MM.1S (cell line): ENCODE measurements at regions not wholly inside any gene's neighbourhood (a gene's known extent, or its start where the extent isn't known, plus 50 kb on each side); places are given as distances from the start of the nearest gene placed in this dataset.

Experiments
- DNase-seq: peaks from one replicate; pipeline ENCODE4 v3.0.0-alpha.2; 2015
- H2AFZ ChIP-seq: fragments of 300-600 bp; sonication (generic); 2 replicates; pipeline ENCODE4 v1.6.0; 2016; ENCODE audit warnings: antibody characterized with exemption, low read length
- H3F3A ChIP-seq: fragments of 300-600 bp; sonication (generic); 2 replicates; pipeline ENCODE4 v1.6.1; 2016; ENCODE audit warnings: mild to moderate bottlenecking, antibody characterized with exemption, low read length, moderate library complexity, mixed read lengths; ENCODE audit not compliant: insufficient read depth
- H3K27ac ChIP-seq: fragments of 300-600 bp; sonication (generic); 2 replicates; pipeline ENCODE4 v1.5.1; 2016; ENCODE audit warnings: mild to moderate bottlenecking, low read length
- H3K27me3 ChIP-seq: fragments of 300-600 bp; sonication (generic); replicated peaks from 2 replicates; pipeline ENCODE4 v1.6.0; 2016; ENCODE audit warnings: low read length; ENCODE audit not compliant: insufficient read depth
- H3K36me3 ChIP-seq: fragments of 300-600 bp; sonication (generic); replicated peaks from 2 replicates; pipeline ENCODE4 v1.6.1; 2016; ENCODE audit warnings: mild to moderate bottlenecking, low read length, mixed read lengths; ENCODE audit not compliant: insufficient read depth
- H3K4me1 ChIP-seq: fragments of 300-600 bp; sonication (generic); 2 replicates; pipeline ENCODE4 v1.6.1; 2016; ENCODE audit warnings: low read length, mixed read lengths
- H3K4me2 ChIP-seq: fragments of 300-600 bp; sonication (generic); 2 replicates; pipeline ENCODE4 v1.6.0; 2016; ENCODE audit warnings: low read depth, low read length
- H3K4me3 ChIP-seq: fragments of 300-600 bp; sonication (generic); 2 replicates; pipeline ENCODE4 v1.5.1; 2016; ENCODE audit warnings: low read length, mixed read lengths
- H3K79me2 ChIP-seq: fragments of 300-600 bp; sonication (generic); 2 replicates; pipeline ENCODE4 v1.6.1; 2016; ENCODE audit warnings: mixed run types, low read length, mixed read lengths
- H3K9ac ChIP-seq: fragments of 300-600 bp; sonication (generic); 2 replicates; pipeline ENCODE4 v1.6.1; 2016; ENCODE audit warnings: low read length, mixed read lengths
- H3K9me2 ChIP-seq: fragments of 300-600 bp; sonication (generic); replicated peaks from 2 replicates; pipeline ENCODE4 v1.6.1; 2016; ENCODE audit warnings: mild to moderate bottlenecking, low read length, mixed read lengths; ENCODE audit not compliant: insufficient read depth
- H3K9me3 ChIP-seq: fragments of 300-600 bp; sonication (generic); replicated peaks from 2 replicates; pipeline ENCODE4 v1.6.1; 2016; ENCODE audit warnings: mild to moderate bottlenecking, low read length, mixed read lengths; ENCODE audit not compliant: insufficient read depth
- H4K20me1 ChIP-seq: fragments of 300-600 bp; sonication (generic); 2 replicates; pipeline ENCODE4 v1.6.1; 2016; ENCODE audit warnings: mild to moderate bottlenecking, low read length, moderate library complexity, mixed read lengths; ENCODE audit not compliant: insufficient read depth
- EZH2 ChIP-seq: fragments of 300-600 bp; sonication (generic); optimal IDR thresholded peaks from 2 replicates; pipeline ENCODE3; 2017; ENCODE audit warnings: low read depth, mild to moderate bottlenecking, antibody characterized with exemption, low read length, mixed read lengths
- EZH2phosphoT487 ChIP-seq: fragments of 300-600 bp; sonication (generic); IDR thresholded peaks from 2 replicates; pipeline ENCODE4 v1.6.1; 2018; ENCODE audit warnings: antibody characterized with exemption, low read length
- TF ChIP-seq, protein P1 (sequence below): fragments of 300-600 bp; sonication (generic); IDR thresholded peaks from 2 replicates; pipeline ENCODE4 v1.5.1; 2016; ENCODE audit warnings: antibody characterized with exemption, low read length, mixed read lengths

- H3K36me3 ChIP-seq, result no peaks in the 10 kb centered on the region
- no peaks in the 10 kb centered on the region for H3K79me2 ChIP-seq
- H4K20me1 ChIP-seq, result no peaks in the 10 kb centered on the region
- no peak overlapping the region for H3K9ac ChIP-seq
- H3K4me3 ChIP-seq, result no peak overlapping the region
- H3K4me2 ChIP-seq, result no peak overlapping the region
- TF ChIP-seq, protein P1, sequence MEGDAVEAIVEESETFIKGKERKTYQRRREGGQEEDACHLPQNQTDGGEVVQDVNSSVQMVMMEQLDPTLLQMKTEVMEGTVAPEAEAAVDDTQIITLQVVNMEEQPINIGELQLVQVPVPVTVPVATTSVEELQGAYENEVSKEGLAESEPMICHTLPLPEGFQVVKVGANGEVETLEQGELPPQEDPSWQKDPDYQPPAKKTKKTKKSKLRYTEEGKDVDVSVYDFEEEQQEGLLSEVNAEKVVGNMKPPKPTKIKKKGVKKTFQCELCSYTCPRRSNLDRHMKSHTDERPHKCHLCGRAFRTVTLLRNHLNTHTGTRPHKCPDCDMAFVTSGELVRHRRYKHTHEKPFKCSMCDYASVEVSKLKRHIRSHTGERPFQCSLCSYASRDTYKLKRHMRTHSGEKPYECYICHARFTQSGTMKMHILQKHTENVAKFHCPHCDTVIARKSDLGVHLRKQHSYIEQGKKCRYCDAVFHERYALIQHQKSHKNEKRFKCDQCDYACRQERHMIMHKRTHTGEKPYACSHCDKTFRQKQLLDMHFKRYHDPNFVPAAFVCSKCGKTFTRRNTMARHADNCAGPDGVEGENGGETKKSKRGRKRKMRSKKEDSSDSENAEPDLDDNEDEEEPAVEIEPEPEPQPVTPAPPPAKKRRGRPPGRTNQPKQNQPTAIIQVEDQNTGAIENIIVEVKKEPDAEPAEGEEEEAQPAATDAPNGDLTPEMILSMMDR, result no peak
- TF ChIP-seq EZH2 (no peak), EZH2phosphoT487 (no peak)
- no peaks in the 10 kb centered on the region for H3K27me3 ChIP-seq
- H3K9me3 ChIP-seq, result no peaks in the 10 kb centered on the region
- no peak overlapping the region for H3K27ac ChIP-seq
- H3F3A ChIP-seq, result no peaks in the 10 kb centered on the region
- DNase-seq, result no peak
- no peaks in the 10 kb centered on the region for H3K4me1 ChIP-seq
- H2AFZ ChIP-seq, result no peak overlapping the region
- no peaks in the 10 kb centered on the region for H3K9me2 ChIP-seq
These were observed 53.6 kb upstream of the ADORA2B start for GRCh38 chr17:15891318-15891717.

GRCh38 chr17:15892244-15892643 lies 52.7 kb upstream of the ADORA2B start:
- no peak overlapping the region for H3K4me3 ChIP-seq
- H3K27ac ChIP-seq, result no peak overlapping the region
- H3K79me2 ChIP-seq, result no peaks in the 10 kb centered on the region
- H2AFZ ChIP-seq, result no peak overlapping the region
- no peaks in the 10 kb centered on the region for H3K36me3 ChIP-seq
- no peaks in the 10 kb centered on the region for H4K20me1 ChIP-seq
- H3K27me3 ChIP-seq, result no peaks in the 10 kb centered on the region
- H3K4me1 ChIP-seq, result no peaks in the 10 kb centered on the region
- no peaks in the 10 kb centered on the region for H3K9me3 ChIP-seq
- no peak for DNase-seq
- H3K9ac ChIP-seq, result no peak overlapping the region
- H3K4me2 ChIP-seq, result no peak overlapping the region
- H3K9me2 ChIP-seq, result no peaks in the 10 kb centered on the region
- TF ChIP-seq EZH2phosphoT487, result no peak
- no peak for TF ChIP-seq EZH2
- TF ChIP-seq, protein P1, result no peak
- H3F3A ChIP-seq, result no peaks in the 10 kb centered on the region

GRCh38 chr17:15892731-15893657 lies 51.9 kb upstream of the ADORA2B start:
- H3K27me3 ChIP-seq, result no peaks in the 10 kb centered on the region
- H3K9me3 ChIP-seq, result no peaks in the 10 kb centered on the region
- no peaks in the 10 kb centered on the region for H3K4me1 ChIP-seq
- TF ChIP-seq EZH2, result no peak
- TF ChIP-seq, protein P1, result no peak
- no peak overlapping the region for H3K4me3 ChIP-seq
- no peaks in the 10 kb centered on the region for H3K79me2 ChIP-seq
- H3K4me2 ChIP-seq, result no peak overlapping the region
- H3K9me2 ChIP-seq, result no peaks in the 10 kb centered on the region
- H4K20me1 ChIP-seq, result no peaks in the 10 kb centered on the region
- H3K36me3 ChIP-seq, result no peaks in the 10 kb centered on the region
- H3F3A ChIP-seq, result no peaks in the 10 kb centered on the region
- no peak overlapping the region for H3K27ac ChIP-seq
- no peak overlapping the region for H3K9ac ChIP-seq
- DNase-seq, result no peak
- no peak overlapping the region for H2AFZ ChIP-seq
